ENCODE measurements at regions not wholly inside any gene's neighbourhood (a gene's known extent, or its start where the extent isn't known, plus 50 kb on each side); places are given as distances from the start of the nearest gene placed in this dataset.

GRCh38 chr3:55235416-55235815, 251.7 kb downstream of the WNT5A start:
- Histone ChIP-seq H3K23ac (ENCODE audit: low read length in 2 of 2) (no peak overlapping the region), H3K18ac (ENCODE audit: low read depth in 1 of 2, low read length in 2 of 2) (no peak overlapping the region), H3K27ac (ENCODE audit: low read length, poor library complexity, severe bottlenecking) (no peak overlapping the region), H2BK12ac (ENCODE audit: low read length in 2 of 2) (no peak overlapping the region), H3K4me2 (ENCODE audit: low read length, poor library complexity, severe bottlenecking) (no peak overlapping the region), H3K9ac (ENCODE audit: low read length) (no peak overlapping the region), H3K27me3 (ENCODE audit: control insufficient read depth in 1 of 2, insufficient read depth in 1 of 2, low read length in 2 of 2) (peaks cover 0 to 6% of the 10 kb centered on the region in 2 experiments), H3K14ac (ENCODE audit: low read length in 2 of 2) (no peak overlapping the region), H2BK15ac (ENCODE audit: low read depth, poor library complexity, severe bottlenecking) (no peak overlapping the region), H4K91ac (ENCODE audit: low read length) (no peak overlapping the region), H3K79me1 (replicated peaks; ENCODE audit: low read length, poor library complexity, severe bottlenecking) (no peaks in the 10 kb centered on the region), H2AK5ac (ENCODE audit: low read length, severe bottlenecking) (no peak overlapping the region), H3K36me3 (ENCODE audit: control insufficient read depth in 1 of 2, insufficient read depth in 2 of 2, low read depth in 1 of 2, low read length in 2 of 2) (no peaks in the 10 kb centered on the region), H2AFZ (ENCODE audit: low read depth, low read length) (no peak overlapping the region), H3K4me1 (ENCODE audit: control insufficient read depth, insufficient read depth, low read depth, low read length) (peaks cover 2% of the 10 kb centered on the region), H2BK120ac (ENCODE audit: low read depth, low read length) (no peak overlapping the region), H3K4ac (ENCODE audit: low read depth in 1 of 2, low read length in 2 of 2) (no peak overlapping the region), H4K8ac (ENCODE audit: low read length) (no peak overlapping the region), H2BK5ac (ENCODE audit: low read depth, low read length, poor library complexity, severe bottlenecking) (no peak overlapping the region), H3K4me3 (ENCODE audit: insufficient read depth in 1 of 2, low read depth in 1 of 2, low read length in 2 of 2) (no peak overlapping the region), H3K9me3 (ENCODE audit: control insufficient read depth, low read length) (no peaks in the 10 kb centered on the region)
- DNase-seq = no peak

- Histone ChIP-seq H3K9ac (ENCODE audit: low read length) (no peak overlapping the region), H2BK12ac (ENCODE audit: low read length in 2 of 2) (no peak overlapping the region), H3K23ac (ENCODE audit: low read length in 2 of 2) (no peak overlapping the region), H2AFZ (ENCODE audit: low read depth, low read length) (no peak overlapping the region), H3K4me2 (ENCODE audit: low read length, poor library complexity, severe bottlenecking) (no peak overlapping the region), H3K4ac (ENCODE audit: low read depth in 1 of 2, low read length in 2 of 2) (no peak overlapping the region), H2AK5ac (ENCODE audit: low read length, severe bottlenecking) (no peak overlapping the region), H3K36me3 (ENCODE audit: control insufficient read depth in 1 of 2, insufficient read depth in 2 of 2, low read depth in 1 of 2, low read length in 2 of 2) (no peaks in the 10 kb centered on the region), H3K4me3 (ENCODE audit: insufficient read depth in 1 of 2, low read depth in 1 of 2, low read length in 2 of 2) (no peak overlapping the region), H3K79me1 (replicated peaks; ENCODE audit: low read length, poor library complexity, severe bottlenecking) (no peaks in the 10 kb centered on the region), H2BK5ac (ENCODE audit: low read depth, low read length, poor library complexity, severe bottlenecking) (no peak overlapping the region), H3K9me3 (ENCODE audit: control insufficient read depth, low read length) (no peaks in the 10 kb centered on the region), H2BK120ac (ENCODE audit: low read depth, low read length) (no peak overlapping the region), H3K27ac (ENCODE audit: low read length, poor library complexity, severe bottlenecking) (no peak overlapping the region), H3K27me3 (ENCODE audit: control insufficient read depth in 1 of 2, insufficient read depth in 1 of 2, low read length in 2 of 2) (no peaks in the 10 kb centered on the region), H3K18ac (ENCODE audit: low read depth in 1 of 2, low read length in 2 of 2) (no peak overlapping the region), H3K4me1 (ENCODE audit: control insufficient read depth, insufficient read depth, low read depth, low read length) (no peaks in the 10 kb centered on the region), H4K8ac (ENCODE audit: low read length) (no peak overlapping the region), H2BK15ac (ENCODE audit: low read depth, poor library complexity, severe bottlenecking) (no peak overlapping the region), H3K14ac (ENCODE audit: low read length in 2 of 2) (no peak overlapping the region), H4K91ac (ENCODE audit: low read length) (no peak overlapping the region)
- WGBS = 100% methylated on average over 4 of the region's 5 CpGs
- DNase-seq = no peak
Measured at GRCh38 chr3:55226696-55227095, 260.4 kb downstream of the WNT5A start.

GRCh38 chr3:55218577-55218976, 268.5 kb downstream of the WNT5A start:
- Histone ChIP-seq H3K4me1 (ENCODE audit: control insufficient read depth, insufficient read depth, low read depth, low read length) (no peaks in the 10 kb centered on the region), H2AFZ (ENCODE audit: low read depth, low read length) (no peak overlapping the region), H3K9ac (ENCODE audit: low read length) (no peak overlapping the region), H2BK120ac (ENCODE audit: low read depth, low read length) (no peak overlapping the region), H2BK12ac (ENCODE audit: low read length in 2 of 2) (no peak overlapping the region), H4K91ac (ENCODE audit: low read length) (no peak overlapping the region), H2BK15ac (ENCODE audit: low read depth, poor library complexity, severe bottlenecking) (no peak overlapping the region), H2AK5ac (ENCODE audit: low read length, severe bottlenecking) (no peak overlapping the region), H3K9me3 (ENCODE audit: control insufficient read depth, low read length) (peaks cover 27% of the 10 kb centered on the region), H3K27me3 (ENCODE audit: control insufficient read depth in 1 of 2, insufficient read depth in 1 of 2, low read length in 2 of 2) (no peaks in the 10 kb centered on the region), H3K27ac (ENCODE audit: low read length, poor library complexity, severe bottlenecking) (no peak overlapping the region), H3K18ac (ENCODE audit: low read depth in 1 of 2, low read length in 2 of 2) (no peak overlapping the region), H3K23ac (ENCODE audit: low read length in 2 of 2) (no peak overlapping the region), H3K4ac (ENCODE audit: low read depth in 1 of 2, low read length in 2 of 2) (no peak overlapping the region), H3K36me3 (ENCODE audit: control insufficient read depth in 1 of 2, insufficient read depth in 2 of 2, low read depth in 1 of 2, low read length in 2 of 2) (no peaks in the 10 kb centered on the region), H3K79me1 (replicated peaks; ENCODE audit: low read length, poor library complexity, severe bottlenecking) (no peaks in the 10 kb centered on the region), H4K8ac (ENCODE audit: low read length) (no peak overlapping the region), H3K4me2 (ENCODE audit: low read length, poor library complexity, severe bottlenecking) (no peak overlapping the region), H3K14ac (ENCODE audit: low read length in 2 of 2) (no peak overlapping the region), H3K4me3 (ENCODE audit: insufficient read depth in 1 of 2, low read depth in 1 of 2, low read length in 2 of 2) (no peak overlapping the region), H2BK5ac (ENCODE audit: low read depth, low read length, poor library complexity, severe bottlenecking) (no peak overlapping the region)
- DNase-seq = no peak
- no CpG with 5 or more reads among the region's 1 CpG for WGBS

- DNase-seq = no peak
- Histone ChIP-seq H3K4me2 (ENCODE audit: low read length, poor library complexity, severe bottlenecking) (no peak overlapping the region), H2BK12ac (ENCODE audit: low read length in 2 of 2) (no peak overlapping the region), H3K9ac (ENCODE audit: low read length) (no peak overlapping the region), H4K8ac (ENCODE audit: low read length) (no peak overlapping the region), H2BK15ac (ENCODE audit: low read depth, poor library complexity, severe bottlenecking) (no peak overlapping the region), H3K23ac (ENCODE audit: low read length in 2 of 2) (no peak overlapping the region), H3K4ac (ENCODE audit: low read depth in 1 of 2, low read length in 2 of 2) (no peak overlapping the region), H2BK120ac (ENCODE audit: low read depth, low read length) (no peak overlapping the region), H3K27me3 (ENCODE audit: control insufficient read depth in 1 of 2, insufficient read depth in 1 of 2, low read length in 2 of 2) (no peaks in the 10 kb centered on the region), H2AK5ac (ENCODE audit: low read length, severe bottlenecking) (no peak overlapping the region), H3K36me3 (ENCODE audit: control insufficient read depth in 1 of 2, insufficient read depth in 2 of 2, low read depth in 1 of 2, low read length in 2 of 2) (no peaks in the 10 kb centered on the region), H3K4me1 (ENCODE audit: control insufficient read depth, insufficient read depth, low read depth, low read length) (peaks cover 1% of the 10 kb centered on the region), H3K4me3 (ENCODE audit: insufficient read depth in 1 of 2, low read depth in 1 of 2, low read length in 2 of 2) (no peak overlapping the region), H2BK5ac (ENCODE audit: low read depth, low read length, poor library complexity, severe bottlenecking) (no peak overlapping the region), H2AFZ (ENCODE audit: low read depth, low read length) (no peak overlapping the region), H3K14ac (ENCODE audit: low read length in 2 of 2) (no peak overlapping the region), H3K27ac (ENCODE audit: low read length, poor library complexity, severe bottlenecking) (no peak overlapping the region), H3K79me1 (replicated peaks; ENCODE audit: low read length, poor library complexity, severe bottlenecking) (no peaks in the 10 kb centered on the region), H3K9me3 (ENCODE audit: control insufficient read depth, low read length) (no peaks in the 10 kb centered on the region), H4K91ac (ENCODE audit: low read length) (no peak overlapping the region), H3K18ac (ENCODE audit: low read depth in 1 of 2, low read length in 2 of 2) (no peak overlapping the region)
Measured at GRCh38 chr3:55207744-55208143, 279.4 kb downstream of the WNT5A start.

Measured in mesenchymal stem cell (in vitro differentiated cells and primary cell).